Type B pancreatic cell (in vitro differentiated cells): ENCODE measurements at regions not wholly inside any gene's neighbourhood (a gene's known extent, or its start where the extent isn't known, plus 50 kb on each side); places are given as distances from the start of the nearest gene placed in this dataset.

Source experiments
- DNase-seq: peaks from one replicate; pipeline ENCODE4 v3.0.0; 2021; ENCODE audit warnings: mixed read lengths; ENCODE audit not compliant: unreplicated experiment; ENCODE audit errors: extremely low spot score
- H3K27ac Mint-ChIP-seq: 2 replicates; pipeline ENCODE4 v1.8.0; 2021; ENCODE audit warnings: mild to moderate bottlenecking, mixed read lengths
- H3K27me3 Mint-ChIP-seq: 2 replicates; pipeline ENCODE4 v1.8.0; 2021; ENCODE audit warnings: mixed read lengths
- H3K36me3 Mint-ChIP-seq: 2 replicates; pipeline ENCODE4 v1.8.0; 2021; ENCODE audit warnings: mixed read lengths
- H3K4me1 Mint-ChIP-seq: one replicate; pipeline ENCODE4 v1.8.0; 2021; ENCODE audit warnings: mixed read lengths; ENCODE audit not compliant: unreplicated experiment
- H3K4me3 Mint-ChIP-seq: 2 replicates; pipeline ENCODE4 v1.8.0; 2021; ENCODE audit warnings: mild to moderate bottlenecking, mixed read lengths
- H3K9me3 Mint-ChIP-seq: 2 replicates; pipeline ENCODE4 v1.8.0; 2021; ENCODE audit warnings: mixed read lengths
- CTCF ChIP-seq: fragments of 200-600 bp; sonication (generic); conservative IDR thresholded peaks from 2 replicates; pipeline ENCODE4 v1.5.0; 2021; ENCODE audit warnings: antibody characterized with exemption, mild to moderate bottlenecking

- Mint-ChIP-seq H3K27ac (no peak overlapping the region), H3K9me3 (peaks cover 5% of the 10 kb centered on the region), H3K36me3 (no peaks in the 10 kb centered on the region), H3K4me3 (no peak overlapping the region), H3K4me1 (no peaks in the 10 kb centered on the region), H3K27me3 (peaks cover 2% of the 10 kb centered on the region)
- TF ChIP-seq CTCF, result no peak
- DNase-seq, result no peak
Measured at GRCh38 chrX:39168609-39169008, 367.4 kb downstream of the MID1IP1 start.

- no peak for DNase-seq
- H3K4me1 Mint-ChIP-seq, result peaks cover 4% of the 10 kb centered on the region
- H3K9me3 Mint-ChIP-seq, result peaks cover 5% of the 10 kb centered on the region
- no peak for TF ChIP-seq CTCF
- no peaks in the 10 kb centered on the region for H3K27me3 Mint-ChIP-seq
- H3K36me3 Mint-ChIP-seq, result no peaks in the 10 kb centered on the region
- H3K4me3 Mint-ChIP-seq, result no peak overlapping the region
- no peak overlapping the region for H3K27ac Mint-ChIP-seq
Measured at GRCh38 chrX:39169976-39170375, 368.7 kb downstream of the MID1IP1 start.

GRCh38 chrX:39170464-39170863 lies 369.2 kb downstream of the MID1IP1 start:
- H3K27me3 Mint-ChIP-seq, result no peaks in the 10 kb centered on the region
- peaks cover 5% of the 10 kb centered on the region for H3K9me3 Mint-ChIP-seq
- H3K36me3 Mint-ChIP-seq, result no peaks in the 10 kb centered on the region
- H3K27ac Mint-ChIP-seq, result no peak overlapping the region
- H3K4me3 Mint-ChIP-seq, result no peak overlapping the region
- TF ChIP-seq CTCF, result no peak
- no peak for DNase-seq
- peaks cover 4% of the 10 kb centered on the region for H3K4me1 Mint-ChIP-seq

GRCh38 chrX:39171686-39172085 lies 370.4 kb downstream of the MID1IP1 start:
- H3K27ac Mint-ChIP-seq, result no peak overlapping the region
- H3K36me3 Mint-ChIP-seq, result no peaks in the 10 kb centered on the region
- no peak for DNase-seq
- peaks cover 4% of the 10 kb centered on the region for H3K4me1 Mint-ChIP-seq
- no peak overlapping the region for H3K4me3 Mint-ChIP-seq
- no peak for TF ChIP-seq CTCF
- peaks cover 5% of the 10 kb centered on the region for H3K9me3 Mint-ChIP-seq
- no peaks in the 10 kb centered on the region for H3K27me3 Mint-ChIP-seq

- H3K4me1 Mint-ChIP-seq, result peaks cover 4% of the 10 kb centered on the region
- peaks cover 5% of the 10 kb centered on the region for H3K9me3 Mint-ChIP-seq
- H3K27me3 Mint-ChIP-seq, result no peaks in the 10 kb centered on the region
- no peak for DNase-seq
- H3K27ac Mint-ChIP-seq, result no peak overlapping the region
- H3K36me3 Mint-ChIP-seq, result no peaks in the 10 kb centered on the region
- H3K4me3 Mint-ChIP-seq, result no peak overlapping the region
- TF ChIP-seq CTCF, result no peak
Measured at GRCh38 chrX:39174241-39174771, 373.0 kb downstream of the MID1IP1 start.
